Right cardiac atrium (tissue), 5 donors: ENCODE measurements at regions not wholly inside any gene's neighbourhood (a gene's known extent, or its start where the extent isn't known, plus 50 kb on each side); places are given as distances from the start of the nearest gene placed in this dataset.
"Not testable (repeated sequence)": the region's sequence is repeated elsewhere in the genome, so short reads cannot be mapped to it uniquely, and the experiment has no call there.

ENCODE experiments used
- ATAC-seq, 2 donors: fragments of 200-7000 bp; cut with Tn5 transposase; one replicate each; pipeline versions ENCODE4 v1.8.0 to v1.9.1; 2020; ENCODE audit warnings: moderate library complexity in 2 of 2, mild to moderate bottlenecking in 1 of 2
- DNase-seq, 3 donors: peaks; one replicate each; pipeline ENCODE4 v3.0.0-alpha.2; 2020
- H3K27ac ChIP-seq: one replicate; pipeline ENCODE4 v1.5.1; 2013; ENCODE audit warnings: mild to moderate bottlenecking, low read length, control low read depth, moderate library complexity
- H3K27me3 ChIP-seq: one replicate; pipeline ENCODE4 v1.6.1; 2013; ENCODE audit not compliant: control insufficient read depth, insufficient read depth
- H3K4me1 ChIP-seq: one replicate; pipeline ENCODE4 v1.6.1; 2013; ENCODE audit warnings: low read length; ENCODE audit not compliant: control insufficient read depth, insufficient read depth
- H3K4me3 ChIP-seq: one replicate; pipeline ENCODE4 v1.5.1; 2013; ENCODE audit warnings: low read length, control low read depth
- H3K9me3 ChIP-seq: one replicate; pipeline ENCODE4 v1.6.1; 2013; ENCODE audit warnings: low read length; ENCODE audit not compliant: control insufficient read depth
- WGBS: extraction: QIAGEN DNeasy Blood & Tissue Kit; methylation state at CpG from one replicate; pipeline ENCODE4 v1.1.7; 2013; 5-methylcytosine and 5-hydroxymethylcytosine counted together
- intact Hi-C, 4 donors: fragments of 100-400 bp; cut with DNase I; formaldehyde crosslinking; loops; one replicate each; pipeline versions ENCODE4 v1.11.0 to v1.14.0; 2022 to 2023
- donor health status: healthy with polysubstance abuse.
- donor health status: DM: no; HTN: yes; CAD: no.
- donor health status: DM: no; HTN: no; CAD: no.
- donor health status: DM: no; HTN: yes; CAD: no; lungs with severe emphysema.
- donor health status: DM: yes; HTN: yes; CAD: no.

DNA sequence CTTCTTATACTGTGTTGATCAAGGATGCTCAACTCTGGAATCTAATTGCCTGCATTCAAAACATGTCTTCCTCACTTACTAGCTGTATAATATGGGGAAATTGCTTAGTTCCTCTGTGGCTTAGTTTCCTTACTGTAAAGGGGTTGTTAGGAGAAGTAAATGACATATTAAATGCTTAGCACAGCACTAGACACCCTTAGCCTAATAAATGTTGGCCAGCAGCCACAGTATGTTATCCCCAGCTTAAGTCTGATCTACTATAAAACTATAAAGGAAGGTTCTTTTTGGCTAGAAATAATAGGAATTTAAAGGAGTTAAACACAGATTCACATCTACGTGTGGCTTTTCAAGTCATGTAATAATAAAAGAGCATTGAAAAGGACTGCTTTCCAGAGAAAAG is 232.4 kb downstream of the PCSK1 start:
- Histone ChIP-seq H3K27ac (no peak overlapping the region), H3K4me3 (no peak overlapping the region), H3K9me3 (no peaks in the 10 kb centered on the region), H3K4me1 (no peaks in the 10 kb centered on the region), H3K27me3 (no peaks in the 10 kb centered on the region)
- intact Hi-C loops = no loop called here
- ATAC-seq = peak in 1 of 2 donors; percentile 54
- no peak for DNase-seq
- 45% methylated on average over 1 of the region's 1 CpG for WGBS

DNA sequence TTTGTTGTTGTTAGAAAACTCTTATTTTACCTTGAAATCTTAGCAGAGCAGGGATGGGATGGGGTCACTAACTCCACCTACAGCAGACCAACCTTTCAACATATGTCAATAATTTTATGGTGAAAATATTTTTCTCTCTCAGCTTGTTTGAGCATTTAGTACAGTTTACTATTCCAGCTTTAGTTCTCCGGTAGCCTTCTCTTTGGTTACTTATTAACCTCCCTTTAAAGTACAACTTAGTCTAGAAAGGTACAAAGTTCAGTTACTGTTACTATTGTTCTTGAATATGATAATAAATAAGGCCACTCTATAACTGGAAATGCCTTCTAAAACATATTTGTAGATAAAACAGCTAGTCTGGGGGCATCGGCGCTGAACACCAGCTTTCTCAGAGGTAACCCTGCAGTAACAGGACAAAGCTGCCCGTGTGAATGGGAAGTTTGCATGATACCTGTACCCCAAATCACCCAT is 233.3 kb downstream of the PCSK1 start:
- intact Hi-C loops = no loop called here
- no peak overlapping the region for H3K4me3 ChIP-seq
- no peak for ATAC-seq
- WGBS = 96% methylated on average over 4 of the region's 4 CpGs
- no peaks in the 10 kb centered on the region for H3K27me3 ChIP-seq
- no peak overlapping the region for H3K27ac ChIP-seq
- no peak for DNase-seq
- H3K4me1 ChIP-seq = peaks cover under 1% of the 10 kb centered on the region
- no peaks in the 10 kb centered on the region for H3K9me3 ChIP-seq

DNA sequence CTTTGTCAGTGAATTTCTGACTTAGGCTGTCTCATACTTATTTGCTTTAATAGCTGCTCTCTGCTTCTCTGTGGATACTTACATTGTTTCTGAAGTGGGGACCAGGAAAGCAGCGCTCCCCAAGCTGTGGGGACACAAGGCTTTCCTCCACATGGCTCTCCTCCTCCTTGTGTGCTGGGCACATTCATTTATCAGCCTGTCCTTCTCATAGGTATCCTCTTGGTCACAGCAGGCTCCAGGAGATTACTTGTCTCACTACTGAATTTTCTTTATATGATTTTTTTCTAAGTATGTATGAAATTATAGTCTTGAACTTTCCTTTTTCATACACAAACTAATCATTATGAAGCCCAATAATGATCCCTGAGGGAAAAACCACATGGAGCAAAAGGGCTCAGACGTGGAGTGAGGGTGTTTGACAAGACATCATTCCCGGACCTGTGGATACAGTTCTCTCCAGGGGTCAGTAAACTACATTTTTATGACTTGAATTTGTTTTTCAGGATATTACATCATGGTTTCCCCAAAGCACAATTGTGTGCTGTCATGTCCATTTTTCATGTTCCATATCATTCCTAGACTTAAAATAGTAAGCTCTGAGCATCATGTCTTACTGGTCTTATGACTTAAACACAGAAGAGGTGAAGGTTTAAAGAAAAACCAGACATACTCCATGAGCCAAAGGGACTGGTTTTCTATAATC is 234.5 kb downstream of the PCSK1 start:
- Histone ChIP-seq H3K9me3 (no peaks in the 10 kb centered on the region), H3K4me3 (no peak overlapping the region), H3K27ac (no peak overlapping the region), H3K27me3 (no peaks in the 10 kb centered on the region), H3K4me1 (peaks cover 2% of the 10 kb centered on the region)
- intact Hi-C loops = no loop called here
- DNase-seq (no peak), ATAC-seq (no peak)
- WGBS = 68% methylated on average over 3 of the region's 3 CpGs

DNA sequence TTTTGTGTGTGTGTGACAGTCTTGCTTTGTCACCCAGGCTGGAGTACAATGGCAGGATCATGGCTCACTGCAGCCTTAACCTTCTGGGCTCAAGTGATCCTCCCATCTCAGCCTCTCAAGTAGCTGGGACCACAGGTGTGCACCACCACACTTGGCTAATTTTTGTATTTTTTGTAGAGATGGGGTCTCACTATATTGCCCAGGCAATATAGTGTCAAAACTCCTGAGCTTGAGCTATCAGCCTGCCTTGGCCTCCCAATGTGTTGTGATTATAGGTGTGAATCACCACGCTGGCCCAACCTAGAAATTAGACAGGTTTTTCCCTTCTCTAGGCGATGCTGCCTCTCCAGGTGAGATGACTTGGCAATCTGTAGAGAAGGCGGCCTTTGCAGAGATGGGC is 235.3 kb downstream of the PCSK1 start:
- H3K4me3 ChIP-seq, ATAC-seq, H3K27ac ChIP-seq, H3K27me3 ChIP-seq, H3K4me1 ChIP-seq, DNase-seq, H3K9me3 ChIP-seq, intact Hi-C loops: not testable (repeated sequence)
- 95% methylated on average over 3 of the region's 3 CpGs for WGBS

DNA sequence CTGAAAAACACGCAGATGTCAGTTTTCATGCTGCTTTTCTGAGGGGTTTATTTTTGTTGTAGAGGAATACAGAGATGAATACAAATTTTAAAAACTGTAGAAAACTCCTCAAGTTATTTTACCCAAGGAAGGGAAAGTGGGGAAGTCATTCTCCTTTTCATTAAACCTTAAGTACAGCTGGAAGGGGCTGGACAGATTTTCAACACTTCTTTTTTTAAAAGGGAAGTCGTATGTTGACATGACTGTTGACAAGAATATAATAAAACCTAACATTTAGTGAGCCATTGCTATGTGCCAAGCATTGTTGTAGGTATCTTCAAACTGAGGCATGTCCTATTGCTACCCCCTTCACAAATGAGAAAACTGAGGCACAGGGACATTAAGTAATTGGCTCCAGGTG is 235.7 kb upstream of the ELL2 start:
- intact Hi-C loops = no loop called here
- Histone ChIP-seq H3K27me3 (no peaks in the 10 kb centered on the region), H3K9me3 (no peaks in the 10 kb centered on the region), H3K4me3 (no peak overlapping the region), H3K27ac (no peak overlapping the region), H3K4me1 (peaks cover 2% of the 10 kb centered on the region)
- ATAC-seq (no peak), DNase-seq (no peak)
- WGBS = 77% methylated on average over 2 of the region's 2 CpGs

DNA sequence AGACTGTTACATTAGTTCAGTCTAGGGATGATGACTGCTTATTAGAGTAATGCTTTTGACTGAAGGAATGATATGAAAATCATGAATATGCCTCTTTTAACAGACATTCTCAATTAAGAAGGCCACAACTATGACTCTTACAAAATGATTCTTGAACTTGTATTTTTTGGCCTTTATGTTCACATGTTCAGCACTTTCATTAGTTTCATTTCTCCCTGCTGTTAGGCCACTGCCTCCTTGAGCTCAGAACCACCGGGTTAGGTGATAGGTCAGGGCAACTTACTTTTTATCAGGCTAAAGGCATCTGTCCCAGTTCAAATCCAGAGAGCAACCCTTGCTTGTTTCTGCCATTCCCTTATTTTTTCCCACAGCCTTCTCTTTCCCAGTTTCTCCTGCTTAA is 235.2 kb upstream of the ELL2 start:
- DNase-seq (no peak), ATAC-seq (no peak)
- Histone ChIP-seq H3K27ac (no peak overlapping the region), H3K27me3 (no peaks in the 10 kb centered on the region), H3K9me3 (no peaks in the 10 kb centered on the region), H3K4me1 (peaks cover 2% of the 10 kb centered on the region), H3K4me3 (no peak overlapping the region)
- intact Hi-C loops = no loop called here
- 54% methylated on average over 1 of the region's 1 CpG for WGBS

DNA sequence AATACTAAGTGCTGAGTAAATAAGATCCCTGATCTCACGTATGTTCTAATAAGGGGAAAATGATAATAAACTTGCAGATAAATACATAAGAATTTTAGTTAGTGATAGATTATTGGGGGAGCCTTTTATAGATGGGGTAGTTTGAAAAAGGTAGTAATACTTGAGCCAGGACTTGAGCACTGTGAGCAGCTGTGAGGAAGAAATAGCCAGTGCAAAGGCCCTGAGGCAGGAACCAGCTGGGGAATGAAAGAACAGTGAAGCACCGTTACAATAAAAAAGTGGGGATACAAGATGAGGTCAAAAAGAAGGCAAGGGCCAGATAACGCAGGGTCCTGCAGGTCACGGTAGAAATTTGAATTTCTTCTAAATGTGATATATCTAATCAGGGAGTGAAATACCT is 234.8 kb upstream of the ELL2 start:
- no peak overlapping the region for H3K27ac ChIP-seq
- DNase-seq (no peak), ATAC-seq (no peak)
- H3K4me3 ChIP-seq = no peak overlapping the region
- intact Hi-C loops = no loop called here
- H3K9me3 ChIP-seq = no peaks in the 10 kb centered on the region
- peaks cover 2% of the 10 kb centered on the region for H3K4me1 ChIP-seq
- 92% methylated on average over 4 of the region's 4 CpGs for WGBS
- H3K27me3 ChIP-seq = no peaks in the 10 kb centered on the region

DNA sequence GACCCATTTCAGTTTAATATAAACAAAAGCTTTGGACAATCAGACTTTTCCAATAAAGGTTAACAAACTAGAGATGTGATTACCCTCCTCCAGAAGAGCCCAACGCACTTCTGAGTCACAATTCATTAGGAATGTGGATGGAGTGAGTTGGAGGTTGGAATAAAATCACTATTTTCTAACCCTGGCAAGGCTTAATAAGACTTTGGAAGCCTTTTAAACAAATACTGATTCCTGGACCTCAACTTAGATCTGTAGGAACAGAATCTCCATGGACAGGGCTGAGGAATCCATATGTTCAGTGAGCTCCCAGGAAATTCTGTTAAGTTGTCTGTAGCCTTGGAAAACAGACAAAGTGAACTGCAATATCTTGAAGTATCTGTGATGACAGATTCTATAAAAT is 233.5 kb upstream of the ELL2 start:
- Histone ChIP-seq H3K4me1 (peaks cover 2% of the 10 kb centered on the region), H3K4me3 (no peak overlapping the region), H3K27me3 (no peaks in the 10 kb centered on the region), H3K9me3 (no peaks in the 10 kb centered on the region), H3K27ac (no peak overlapping the region)
- intact Hi-C loops = no loop called here
- ATAC-seq = no peak
- no peak for DNase-seq
- 60% methylated on average over 1 of the region's 1 CpG for WGBS

DNA sequence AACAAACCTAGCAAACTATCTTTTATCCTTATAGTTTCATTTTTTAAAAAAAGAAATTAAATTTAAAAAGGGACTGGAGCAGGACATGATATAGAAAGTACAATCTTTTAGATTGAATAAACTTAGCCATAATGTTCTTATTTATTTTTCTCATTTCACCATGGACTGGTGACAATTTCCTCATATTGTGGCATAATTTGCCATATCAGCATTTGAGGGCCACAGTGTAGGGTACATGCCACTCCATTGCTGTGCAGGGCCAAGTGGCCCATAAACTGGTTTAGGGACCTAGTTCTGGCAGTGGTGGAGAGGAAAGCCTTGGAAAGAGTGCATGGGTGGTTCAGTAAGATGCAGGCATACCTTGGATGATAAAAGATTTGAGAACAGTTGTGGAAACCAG is 232.9 kb upstream of the ELL2 start:
- no peak overlapping the region for H3K4me3 ChIP-seq
- ATAC-seq (no peak), DNase-seq (no peak)
- no peaks in the 10 kb centered on the region for H3K9me3 ChIP-seq
- no peaks in the 10 kb centered on the region for H3K27me3 ChIP-seq
- H3K27ac ChIP-seq = no peak overlapping the region
- intact Hi-C loops = no loop called here
- peaks cover 2% of the 10 kb centered on the region for H3K4me1 ChIP-seq

DNA sequence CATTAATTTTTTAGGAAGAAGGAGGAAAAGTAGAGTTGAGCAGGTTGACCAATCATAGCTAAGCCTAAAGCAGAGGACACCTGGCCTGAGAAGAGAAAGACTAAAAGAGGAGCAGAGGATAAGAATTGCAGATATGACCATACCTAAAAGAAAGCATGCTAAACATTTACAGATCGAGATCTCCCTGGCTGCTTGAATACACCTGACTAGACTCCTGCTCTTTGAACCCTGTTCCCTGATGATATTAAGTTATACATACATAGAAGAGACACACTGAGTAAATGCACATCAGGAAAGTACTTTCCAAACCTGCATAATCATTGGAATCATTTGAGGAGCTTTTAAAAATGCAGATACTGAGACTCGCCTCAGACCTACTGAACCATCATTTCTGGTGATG is 232.3 kb upstream of the ELL2 start:
- Histone ChIP-seq H3K27ac (no peak overlapping the region), H3K4me3 (no peak overlapping the region), H3K27me3 (no peaks in the 10 kb centered on the region), H3K4me1 (peaks cover 2% of the 10 kb centered on the region), H3K9me3 (no peaks in the 10 kb centered on the region)
- DNase-seq (no peak), ATAC-seq (no peak)
- intact Hi-C loops = no loop called here
- 96% methylated on average over 2 of the region's 2 CpGs for WGBS

DNA sequence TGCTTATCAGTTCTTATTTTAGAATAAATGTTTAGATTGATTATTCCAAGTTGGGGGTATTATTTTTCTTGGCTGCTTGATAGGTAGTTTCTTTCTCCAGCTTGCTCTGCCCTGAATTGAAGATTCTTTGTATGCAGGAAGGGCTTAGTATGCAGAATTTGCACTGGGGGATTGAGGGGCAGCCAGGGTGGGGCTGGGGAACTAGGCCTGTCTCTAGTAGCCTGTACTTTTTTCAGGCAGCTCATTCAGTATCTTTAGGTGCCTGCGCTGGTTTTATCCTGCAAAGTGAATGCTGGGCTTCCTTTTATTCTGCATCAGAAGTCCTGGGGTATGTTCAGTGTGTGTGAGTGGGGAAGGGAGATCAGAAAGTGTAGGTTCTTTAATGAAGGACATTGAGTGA is 228.3 kb upstream of the ELL2 start:
- DNase-seq (no peak), ATAC-seq (no peak)
- intact Hi-C loops = no loop called here
- no peak overlapping the region for H3K4me3 ChIP-seq
- H3K27me3 ChIP-seq = no peaks in the 10 kb centered on the region
- peaks cover 2% of the 10 kb centered on the region for H3K4me1 ChIP-seq
- H3K27ac ChIP-seq = no peak overlapping the region
- WGBS = 78% methylated on average over 1 of the region's 1 CpG
- H3K9me3 ChIP-seq = no peaks in the 10 kb centered on the region
